ENCODE measurements at regions not wholly inside any gene's neighbourhood (a gene's known extent, or its start where the extent isn't known, plus 50 kb on each side); places are given as distances from the start of the nearest gene placed in this dataset.
"Not testable (repeated sequence)": the region's sequence is repeated elsewhere in the genome, so short reads cannot be mapped to it uniquely, and the experiment has no call there.

GRCh38 chrX:75873993-75874392 lies 88.9 kb upstream of the MAGEE2 start:
- no peak for DNase-seq

- DNase-seq: no peak
Measured at GRCh38 chrX:75883446-75883845, 98.4 kb upstream of the MAGEE2 start.

GRCh38 chrX:75887833-75888232 lies 102.8 kb upstream of the MAGEE2 start:
- no peak for DNase-seq

GRCh38 chrX:75892749-75893148 lies 107.7 kb upstream of the MAGEE2 start:
- DNase-seq: no peak

GRCh38 chrX:75893281-75893680 lies 108.2 kb upstream of the MAGEE2 start:
- no peak for DNase-seq

GRCh38 chrX:75911716-75912115 lies 126.7 kb upstream of the MAGEE2 start:
- no peak for DNase-seq

GRCh38 chrX:75957107-75957610 lies 172.1 kb upstream of the MAGEE2 start:
- no peak for DNase-seq

- DNase-seq: not testable (repeated sequence)
Measured at GRCh38 chrX:75961321-75961720, 176.3 kb upstream of the MAGEE2 start.

- DNase-seq: no peak
Measured at GRCh38 chrX:75963774-75964173, 178.7 kb upstream of the MAGEE2 start.

- DNase-seq: peak in 1 of 2 experiments; percentile 15
Measured at GRCh38 chrX:75968293-75968692, 183.2 kb upstream of the MAGEE2 start.

GRCh38 chrX:75986976-75987375 lies 185.9 kb upstream of the PBDC1 start:
- DNase-seq: peak in 1 of 2 experiments; percentile 0

- no peak for DNase-seq
Measured at GRCh38 chrX:75989806-75990590, 182.9 kb upstream of the PBDC1 start.

- DNase-seq: no peak
Measured at GRCh38 chrX:75997692-75998091, 175.2 kb upstream of the PBDC1 start.

GRCh38 chrX:76014321-76014720 lies 158.5 kb upstream of the PBDC1 start:
- no peak for DNase-seq

GRCh38 chrX:76026292-76026691 lies 146.6 kb upstream of the PBDC1 start:
- DNase-seq: no peak

GRCh38 chrX:76026751-76027150 lies 146.1 kb upstream of the PBDC1 start:
- no peak for DNase-seq

- DNase-seq: no peak
Measured at GRCh38 chrX:76029385-76029784, 143.5 kb upstream of the PBDC1 start.

GRCh38 chrX:76064825-76065224 lies 108.0 kb upstream of the PBDC1 start:
- DNase-seq: no peak

GRCh38 chrX:76076124-76076523 lies 96.7 kb upstream of the PBDC1 start:
- DNase-seq: no peak

GRCh38 chrX:76109654-76110053 lies 63.2 kb upstream of the PBDC1 start:
- no peak for DNase-seq

Measured in NCI-H524 (cell line).